SKM-1 (cell line): ENCODE measurements at regions not wholly inside any gene's neighbourhood (a gene's known extent, or its start where the extent isn't known, plus 50 kb on each side); places are given as distances from the start of the nearest gene placed in this dataset.
"Not testable (repeated sequence)": the region's sequence is repeated elsewhere in the genome, so short reads cannot be mapped to it uniquely, and the experiment has no call there.

ENCODE experiments used
- DNase-seq: peaks from one replicate; lab custom pipeline; 2025; ENCODE audit not compliant: unreplicated experiment; lab: John Stamatoyannopoulos, UW

GRCh38 chr9:115849679-115850412 lies 303.7 kb upstream of the PAPPA start:
- DNase-seq, result no peak

- no peak for DNase-seq
Observed at GRCh38 chr9:115850548-115851304, 302.9 kb upstream of the PAPPA start.

- DNase-seq, result no peak
Observed at GRCh38 chr9:115855458-115856133, 298.0 kb upstream of the PAPPA start.

GRCh38 chr9:115858421-115858820 lies 295.2 kb upstream of the PAPPA start:
- not testable (repeated sequence) for DNase-seq

GRCh38 chr9:115862021-115862420 lies 291.6 kb upstream of the PAPPA start:
- no peak for DNase-seq

- no peak for DNase-seq
Observed at GRCh38 chr9:115864581-115864980, 289.0 kb upstream of the PAPPA start.

GRCh38 chr9:115867326-115867725 lies 286.3 kb upstream of the PAPPA start:
- no peak for DNase-seq

- DNase-seq, result no peak
Observed at GRCh38 chr9:115877852-115878438, 275.6 kb upstream of the PAPPA start.

- DNase-seq, result no peak
Observed at GRCh38 chr9:115879451-115879850, 274.1 kb upstream of the PAPPA start.

- no peak for DNase-seq
Observed at GRCh38 chr9:115880221-115880885, 273.2 kb upstream of the PAPPA start.

GRCh38 chr9:115882911-115883310 lies 270.7 kb upstream of the PAPPA start:
- no peak for DNase-seq

GRCh38 chr9:115883467-115884329 lies 269.9 kb upstream of the PAPPA start:
- no peak for DNase-seq

- DNase-seq, result no peak
Observed at GRCh38 chr9:115884846-115885245, 268.7 kb upstream of the PAPPA start.

GRCh38 chr9:115888131-115888530 lies 265.5 kb upstream of the PAPPA start:
- DNase-seq, result no peak

GRCh38 chr9:115891929-115892328 lies 261.7 kb upstream of the PAPPA start:
- DNase-seq, result no peak

- not testable (repeated sequence) for DNase-seq
Observed at GRCh38 chr9:115898478-115898877, 255.1 kb upstream of the PAPPA start.

- no peak for DNase-seq
Observed at GRCh38 chr9:115900698-115901097, 252.9 kb upstream of the PAPPA start.

GRCh38 chr9:115910959-115911358 lies 242.6 kb upstream of the PAPPA start:
- no peak for DNase-seq

GRCh38 chr9:115912086-115912485 lies 241.5 kb upstream of the PAPPA start:
- DNase-seq, result no peak

GRCh38 chr9:115913696-115914095 lies 239.9 kb upstream of the PAPPA start:
- no peak for DNase-seq
